ENCODE measurements at regions not wholly inside any gene's neighbourhood (a gene's known extent, or its start where the extent isn't known, plus 50 kb on each side); places are given as distances from the start of the nearest gene placed in this dataset.

GRCh38 chr11:28863422-28863821 lies 755.2 kb downstream of the METTL15 start:
- Histone ChIP-seq H3K9ac (ENCODE audit: low read depth, low read length, poor library complexity, severe bottlenecking) (no peak overlapping the region), H2AFZ (ENCODE audit: low read length) (no peak overlapping the region), H3K4me3 (ENCODE audit: low read length, poor library complexity, severe bottlenecking) (no peak overlapping the region), H3K4me2 (ENCODE audit: low read depth, low read length, poor library complexity, severe bottlenecking) (no peak overlapping the region), H3K9me2 (replicated peaks; ENCODE audit: low read depth, low read length) (no peaks in the 10 kb centered on the region), H3K4me1 (ENCODE audit: insufficient read depth, low read length, poor library complexity, severe bottlenecking) (no peaks in the 10 kb centered on the region), H3K27me3 (ENCODE audit: insufficient read depth, low read length, poor library complexity, severe bottlenecking) (no peaks in the 10 kb centered on the region), H3F3A (ENCODE audit: low read depth) (no peaks in the 10 kb centered on the region), H3K79me2 (ENCODE audit: insufficient read depth, low read length) (no peaks in the 10 kb centered on the region), H4K20me1 (ENCODE audit: insufficient read depth, low read length, poor library complexity, severe bottlenecking) (no peaks in the 10 kb centered on the region), H3K36me3 (ENCODE audit: insufficient read depth, low read length) (no peaks in the 10 kb centered on the region), H3K9me3 (ENCODE audit: insufficient read depth, low read depth, low read length) (no peaks in the 10 kb centered on the region)
- TF ChIP-seq, protein P1, sequence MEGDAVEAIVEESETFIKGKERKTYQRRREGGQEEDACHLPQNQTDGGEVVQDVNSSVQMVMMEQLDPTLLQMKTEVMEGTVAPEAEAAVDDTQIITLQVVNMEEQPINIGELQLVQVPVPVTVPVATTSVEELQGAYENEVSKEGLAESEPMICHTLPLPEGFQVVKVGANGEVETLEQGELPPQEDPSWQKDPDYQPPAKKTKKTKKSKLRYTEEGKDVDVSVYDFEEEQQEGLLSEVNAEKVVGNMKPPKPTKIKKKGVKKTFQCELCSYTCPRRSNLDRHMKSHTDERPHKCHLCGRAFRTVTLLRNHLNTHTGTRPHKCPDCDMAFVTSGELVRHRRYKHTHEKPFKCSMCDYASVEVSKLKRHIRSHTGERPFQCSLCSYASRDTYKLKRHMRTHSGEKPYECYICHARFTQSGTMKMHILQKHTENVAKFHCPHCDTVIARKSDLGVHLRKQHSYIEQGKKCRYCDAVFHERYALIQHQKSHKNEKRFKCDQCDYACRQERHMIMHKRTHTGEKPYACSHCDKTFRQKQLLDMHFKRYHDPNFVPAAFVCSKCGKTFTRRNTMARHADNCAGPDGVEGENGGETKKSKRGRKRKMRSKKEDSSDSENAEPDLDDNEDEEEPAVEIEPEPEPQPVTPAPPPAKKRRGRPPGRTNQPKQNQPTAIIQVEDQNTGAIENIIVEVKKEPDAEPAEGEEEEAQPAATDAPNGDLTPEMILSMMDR (conservative IDR thresholded peaks at IDR 0.05; ENCODE audit: low read length): no peak
- no peak for TF ChIP-seq EZH2phosphoT487 (IDR thresholded peaks at IDR 0.05; ENCODE audit: borderline replicate concordance)

DNA sequence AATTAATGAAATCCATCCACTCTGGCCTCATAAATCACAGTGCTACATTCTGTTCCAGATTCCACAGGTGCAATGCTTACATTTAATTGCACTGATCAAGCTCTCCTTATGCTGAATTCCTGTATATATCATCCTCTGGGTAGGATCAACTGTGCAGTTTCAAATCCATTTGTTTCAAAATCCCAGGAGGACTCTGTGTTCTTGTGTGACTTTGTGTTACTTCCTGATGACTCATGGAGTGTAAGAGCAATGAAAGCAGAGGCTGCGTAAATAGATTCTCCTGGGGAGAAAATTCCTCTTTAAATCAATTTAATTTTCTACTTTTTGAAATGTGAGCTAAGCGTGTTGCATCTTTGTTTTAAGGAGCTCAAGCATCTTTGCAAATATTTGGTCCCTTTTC lies 752.7 kb downstream of the METTL15 start:
- no peaks in the 10 kb centered on the region for H3F3A ChIP-seq (ENCODE audit: low read depth)
- no peak overlapping the region for H2AFZ ChIP-seq (ENCODE audit: low read length)
- no peak overlapping the region for H3K4me2 ChIP-seq (ENCODE audit: low read depth, low read length, poor library complexity, severe bottlenecking)
- H3K36me3 ChIP-seq (ENCODE audit: insufficient read depth, low read length): no peaks in the 10 kb centered on the region
- no peaks in the 10 kb centered on the region for H3K9me3 ChIP-seq (ENCODE audit: insufficient read depth, low read depth, low read length)
- no peaks in the 10 kb centered on the region for H3K27me3 ChIP-seq (ENCODE audit: insufficient read depth, low read length, poor library complexity, severe bottlenecking)
- no peaks in the 10 kb centered on the region for H3K9me2 ChIP-seq (replicated peaks; ENCODE audit: low read depth, low read length)
- H3K4me3 ChIP-seq (ENCODE audit: low read length, poor library complexity, severe bottlenecking): no peak overlapping the region
- H3K9ac ChIP-seq (ENCODE audit: low read depth, low read length, poor library complexity, severe bottlenecking): no peak overlapping the region
- H3K79me2 ChIP-seq (ENCODE audit: insufficient read depth, low read length): no peaks in the 10 kb centered on the region
- TF ChIP-seq EZH2phosphoT487 (IDR thresholded peaks at IDR 0.05; ENCODE audit: borderline replicate concordance): no peak
- TF ChIP-seq, protein P1 (conservative IDR thresholded peaks at IDR 0.05; ENCODE audit: low read length): no peak
- H4K20me1 ChIP-seq (ENCODE audit: insufficient read depth, low read length, poor library complexity, severe bottlenecking): no peaks in the 10 kb centered on the region
- no peaks in the 10 kb centered on the region for H3K4me1 ChIP-seq (ENCODE audit: insufficient read depth, low read length, poor library complexity, severe bottlenecking)

- H3K27me3 ChIP-seq (ENCODE audit: insufficient read depth, low read length, poor library complexity, severe bottlenecking): no peaks in the 10 kb centered on the region
- TF ChIP-seq EZH2phosphoT487 (IDR thresholded peaks at IDR 0.05; ENCODE audit: borderline replicate concordance): no peak
- TF ChIP-seq, protein P1 (conservative IDR thresholded peaks at IDR 0.05; ENCODE audit: low read length): no peak
These were observed 749.9 kb downstream of the METTL15 start for GRCh38 chr11:28858076-28858475.

More at GRCh38 chr11:28858076-28858475, 749.9 kb downstream of the METTL15 start:
- no peaks in the 10 kb centered on the region for H3K36me3 ChIP-seq (ENCODE audit: insufficient read depth, low read length)
- H2AFZ ChIP-seq (ENCODE audit: low read length): no peak overlapping the region
- H3K4me3 ChIP-seq (ENCODE audit: low read length, poor library complexity, severe bottlenecking): no peak overlapping the region
- no peaks in the 10 kb centered on the region for H3K9me3 ChIP-seq (ENCODE audit: insufficient read depth, low read depth, low read length)
- no peaks in the 10 kb centered on the region for H3K4me1 ChIP-seq (ENCODE audit: insufficient read depth, low read length, poor library complexity, severe bottlenecking)
- no peaks in the 10 kb centered on the region for H3K9me2 ChIP-seq (replicated peaks; ENCODE audit: low read depth, low read length)
- H3K79me2 ChIP-seq (ENCODE audit: insufficient read depth, low read length): no peaks in the 10 kb centered on the region
- no peak overlapping the region for H3K9ac ChIP-seq (ENCODE audit: low read depth, low read length, poor library complexity, severe bottlenecking)
- H4K20me1 ChIP-seq (ENCODE audit: insufficient read depth, low read length, poor library complexity, severe bottlenecking): no peaks in the 10 kb centered on the region
- H3F3A ChIP-seq (ENCODE audit: low read depth): no peaks in the 10 kb centered on the region
- no peak overlapping the region for H3K4me2 ChIP-seq (ENCODE audit: low read depth, low read length, poor library complexity, severe bottlenecking)

Measured in Loucy (cell line).